HUDEP-2 (cell line): ENCODE measurements at regions not wholly inside any gene's neighbourhood (a gene's known extent, or its start where the extent isn't known, plus 50 kb on each side); places are given as distances from the start of the nearest gene placed in this dataset.
"Not testable (repeated sequence)": the region's sequence is repeated elsewhere in the genome, so short reads cannot be mapped to it uniquely, and the experiment has no call there.

Experiments used
- DNase-seq, 76 experiments: peaks; one replicate each; lab custom pipeline; 2025; ENCODE audit not compliant: unreplicated experiment in 76 of 76; lab: John Stamatoyannopoulos, UW

DNA sequence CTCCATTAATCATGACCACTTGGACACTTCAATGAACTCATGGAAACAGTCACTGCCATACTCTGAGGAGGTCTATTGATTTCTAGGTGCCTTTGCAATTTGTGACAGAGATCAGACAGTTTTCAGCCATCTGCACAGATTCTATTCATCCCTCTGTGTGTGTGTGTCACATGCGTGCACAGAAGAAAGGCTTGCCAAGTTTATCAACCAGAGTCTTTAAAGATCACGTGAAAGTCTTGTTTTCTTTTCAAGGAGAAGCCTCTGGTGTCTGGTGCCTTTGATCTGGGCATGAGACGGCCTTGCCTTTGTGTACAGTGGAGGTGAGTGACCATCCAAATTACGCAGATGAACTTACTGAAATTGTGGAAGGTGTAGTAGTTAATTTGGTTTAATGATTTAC is 164.2 kb downstream of the VAPA start:
- DNase-seq = no peak

- DNase-seq = no peak
These were observed 166.6 kb downstream of the VAPA start for GRCh38 chr18:10080372-10080771.

- no peak for DNase-seq
These were observed 167.7 kb downstream of the VAPA start for GRCh38 chr18:10081492-10081891.

- DNase-seq = no peak
These were observed 171.6 kb downstream of the VAPA start for GRCh38 chr18:10085416-10085815.

DNA sequence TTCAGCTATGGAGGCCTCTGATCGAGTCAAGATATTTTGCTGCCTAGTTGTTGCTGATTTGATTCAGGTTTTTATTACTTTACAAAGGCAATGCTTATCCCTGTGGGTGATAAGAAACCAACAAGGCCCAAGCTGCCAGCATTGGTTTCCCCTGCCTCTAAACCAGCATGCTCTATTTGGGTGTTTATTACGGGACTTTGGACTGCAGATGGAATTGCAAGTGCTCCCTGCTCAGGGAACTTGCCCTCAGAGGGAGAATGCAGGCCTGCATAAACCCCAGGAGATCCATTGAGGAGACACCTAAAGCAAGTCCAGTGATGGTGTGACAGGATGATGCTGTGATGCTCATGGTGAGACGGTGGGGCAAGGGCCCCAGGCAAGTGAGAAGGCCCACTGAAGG is 172.1 kb downstream of the VAPA start:
- DNase-seq = no peak

GRCh38 chr18:10086458-10087210 is 172.8 kb downstream of the VAPA start:
- no peak for DNase-seq

- no peak for DNase-seq
These were observed 174.9 kb downstream of the VAPA start for GRCh38 chr18:10088734-10089133.

GRCh38 chr18:10089881-10090280 is 176.1 kb downstream of the VAPA start:
- DNase-seq = no peak

GRCh38 chr18:10090668-10091067 is 176.9 kb downstream of the VAPA start:
- DNase-seq = no peak

GRCh38 chr18:10093445-10093844 is 179.6 kb downstream of the VAPA start:
- no peak for DNase-seq

DNA sequence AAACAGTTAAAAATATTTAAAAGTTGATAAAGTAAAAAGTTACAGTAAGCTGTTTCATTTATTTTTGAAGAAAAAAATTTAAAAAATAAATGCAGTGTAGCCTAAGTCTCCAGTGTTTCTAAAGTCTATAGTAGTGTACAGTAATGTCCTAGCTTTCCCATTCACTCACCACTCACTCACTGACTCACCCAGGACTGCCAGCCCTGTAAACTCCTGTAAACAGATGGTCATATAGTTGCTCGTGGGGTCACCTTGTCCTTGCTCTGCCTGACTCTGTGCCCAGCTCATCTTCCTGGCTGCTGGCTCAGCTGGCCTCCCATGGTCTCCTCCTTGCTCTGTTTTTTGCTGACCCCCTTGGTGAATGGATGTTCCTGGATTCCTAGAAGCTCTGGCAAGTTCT is 180.3 kb downstream of the VAPA start:
- no peak for DNase-seq

DNA sequence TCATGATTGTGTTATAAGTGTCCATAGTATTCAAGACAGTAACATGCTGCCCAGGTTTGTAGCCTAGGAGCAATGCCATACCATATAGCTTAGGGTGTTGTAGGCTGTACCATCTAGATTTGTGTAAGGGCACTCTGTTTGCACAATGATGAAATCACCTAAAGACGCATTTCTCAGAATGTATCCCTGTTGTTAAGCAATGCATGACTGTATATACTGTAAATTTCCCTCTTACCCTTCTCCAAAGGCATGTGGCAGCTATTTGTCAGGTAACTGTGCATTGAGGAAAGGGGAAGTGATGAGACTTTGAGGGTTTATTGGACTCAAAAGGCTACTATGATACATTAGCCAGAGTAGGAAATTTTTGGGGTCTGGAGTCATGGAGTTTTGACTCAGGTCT is 180.8 kb downstream of the VAPA start:
- no peak for DNase-seq

DNA sequence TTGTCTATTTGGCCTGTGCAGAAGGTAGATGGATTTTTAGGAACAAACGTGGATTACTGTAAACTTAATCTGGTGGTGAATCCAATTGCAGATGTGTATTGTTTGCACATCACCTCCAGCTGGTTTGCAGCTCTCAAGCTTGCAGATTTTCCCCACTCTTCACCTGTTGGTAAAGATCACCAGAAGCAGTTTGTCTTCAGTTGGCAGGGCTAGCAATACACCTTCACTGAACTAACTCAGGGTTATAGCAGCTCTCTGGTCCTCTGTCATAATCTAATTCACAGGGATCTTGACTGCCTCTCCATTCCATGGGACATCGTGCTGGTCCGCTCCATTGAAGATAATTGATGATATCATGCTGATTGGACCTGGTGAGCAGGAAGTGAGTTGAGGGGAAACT is 181.5 kb downstream of the VAPA start:
- no peak for DNase-seq

DNA sequence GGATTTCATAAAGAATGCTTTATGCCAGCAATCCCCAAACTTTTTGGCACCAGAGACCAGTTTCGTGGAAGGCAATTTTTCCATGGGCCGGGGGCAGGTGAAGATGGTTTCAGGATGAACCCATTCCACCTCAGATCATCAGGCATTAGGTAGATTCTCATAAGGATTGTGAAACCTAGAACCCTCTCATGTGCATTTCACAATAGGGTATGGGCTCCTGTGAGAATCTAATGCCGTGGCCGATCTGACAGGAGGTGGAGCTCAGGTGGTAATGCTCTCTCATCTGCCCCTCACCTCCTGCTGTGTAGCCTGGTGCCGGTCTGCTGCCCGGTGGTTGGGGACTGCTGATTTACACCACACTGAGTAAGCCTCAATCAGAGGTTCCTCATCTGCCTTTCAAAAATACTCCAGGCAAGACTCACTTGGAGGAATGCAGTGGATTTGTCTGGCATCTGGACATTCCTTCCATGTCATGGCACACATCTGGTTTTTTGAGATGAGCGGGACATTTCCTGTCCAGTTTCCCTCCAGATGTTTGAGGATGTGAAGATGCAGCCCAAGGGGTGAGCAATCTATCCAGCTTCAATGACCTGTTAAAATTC is 185.8 kb downstream of the VAPA start:
- DNase-seq = no peak

DNA sequence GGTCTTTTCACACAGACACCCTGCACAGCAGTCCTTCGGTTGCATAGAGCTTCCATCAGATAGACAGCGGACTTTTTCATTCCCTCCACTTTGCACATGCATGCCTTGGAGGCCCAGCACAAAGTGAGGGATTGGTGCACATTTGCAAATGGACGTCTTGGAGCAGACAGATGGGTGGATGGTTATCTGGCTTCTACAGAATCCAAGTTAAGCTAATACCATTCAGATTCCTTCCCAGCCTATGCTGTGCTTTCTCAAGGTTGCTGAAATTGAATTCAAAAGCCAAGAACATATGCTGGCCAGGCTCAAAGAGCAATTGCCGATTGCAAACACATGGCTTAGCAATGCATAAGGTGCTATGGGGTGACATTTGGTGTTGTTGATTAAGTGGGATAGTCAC is 186.4 kb downstream of the VAPA start:
- no peak for DNase-seq

GRCh38 chr18:10100941-10101701 is 187.3 kb downstream of the VAPA start:
- DNase-seq = no peak

- DNase-seq = no peak
These were observed 187.9 kb downstream of the VAPA start for GRCh38 chr18:10101729-10102128.

DNA sequence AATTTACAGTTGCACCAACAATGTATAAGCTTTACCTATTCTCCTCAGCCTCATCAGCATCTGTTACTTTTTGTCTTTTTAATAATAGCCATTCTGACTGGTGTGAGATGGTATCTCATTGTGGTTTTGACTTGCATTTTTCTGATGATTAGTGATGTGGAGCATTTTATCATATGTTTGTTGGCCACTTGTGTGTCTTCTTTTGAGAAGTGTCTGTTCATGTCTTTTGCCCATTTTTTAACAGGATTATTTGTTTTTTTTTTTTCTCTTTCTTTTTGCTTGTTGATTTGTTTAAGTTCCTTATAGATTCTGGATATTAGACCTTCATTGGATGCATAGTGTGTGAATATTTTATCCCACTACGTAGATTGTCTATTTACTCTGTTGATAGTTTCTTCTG is 191.3 kb downstream of the VAPA start:
- not testable (repeated sequence) for DNase-seq

DNA sequence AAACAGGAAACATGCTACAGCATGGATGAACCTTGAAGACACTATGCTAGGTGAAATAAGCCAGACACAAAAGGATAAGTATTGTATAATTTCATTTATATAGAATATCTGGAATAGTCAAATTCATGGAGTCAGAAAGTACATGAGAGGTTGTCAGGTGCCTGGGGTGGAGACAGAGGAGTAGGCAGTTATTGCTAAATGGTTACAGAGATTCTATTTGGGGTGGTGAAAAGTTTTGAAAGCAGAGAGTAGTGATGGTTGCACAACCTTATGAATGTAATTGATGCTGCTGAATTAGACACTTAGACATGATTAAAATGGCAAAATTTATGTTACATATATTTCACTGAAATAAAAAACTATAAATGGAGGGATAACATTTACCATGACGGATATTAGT is 197.4 kb downstream of the VAPA start:
- DNase-seq = no peak

DNA sequence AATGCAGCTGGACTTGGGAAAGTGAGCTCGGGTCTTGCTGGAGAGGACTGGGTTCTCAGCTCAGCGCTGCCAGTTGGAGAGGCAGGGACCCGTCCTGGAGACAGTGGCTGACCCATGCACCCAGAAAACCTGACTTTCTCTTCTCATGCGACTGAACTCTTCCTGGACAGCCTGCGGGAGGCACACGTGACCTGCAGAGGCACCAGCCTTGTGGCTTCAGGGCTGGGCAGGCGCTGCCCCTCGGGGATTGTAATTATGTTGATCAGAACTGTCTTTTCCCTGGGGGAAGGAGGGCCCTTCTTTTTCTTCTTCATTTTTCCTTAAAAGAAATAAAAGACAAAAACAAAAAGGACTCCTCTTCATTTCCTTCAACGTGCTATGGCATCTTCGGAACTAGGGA is 198.1 kb downstream of the VAPA start:
- DNase-seq = no peak

DNA sequence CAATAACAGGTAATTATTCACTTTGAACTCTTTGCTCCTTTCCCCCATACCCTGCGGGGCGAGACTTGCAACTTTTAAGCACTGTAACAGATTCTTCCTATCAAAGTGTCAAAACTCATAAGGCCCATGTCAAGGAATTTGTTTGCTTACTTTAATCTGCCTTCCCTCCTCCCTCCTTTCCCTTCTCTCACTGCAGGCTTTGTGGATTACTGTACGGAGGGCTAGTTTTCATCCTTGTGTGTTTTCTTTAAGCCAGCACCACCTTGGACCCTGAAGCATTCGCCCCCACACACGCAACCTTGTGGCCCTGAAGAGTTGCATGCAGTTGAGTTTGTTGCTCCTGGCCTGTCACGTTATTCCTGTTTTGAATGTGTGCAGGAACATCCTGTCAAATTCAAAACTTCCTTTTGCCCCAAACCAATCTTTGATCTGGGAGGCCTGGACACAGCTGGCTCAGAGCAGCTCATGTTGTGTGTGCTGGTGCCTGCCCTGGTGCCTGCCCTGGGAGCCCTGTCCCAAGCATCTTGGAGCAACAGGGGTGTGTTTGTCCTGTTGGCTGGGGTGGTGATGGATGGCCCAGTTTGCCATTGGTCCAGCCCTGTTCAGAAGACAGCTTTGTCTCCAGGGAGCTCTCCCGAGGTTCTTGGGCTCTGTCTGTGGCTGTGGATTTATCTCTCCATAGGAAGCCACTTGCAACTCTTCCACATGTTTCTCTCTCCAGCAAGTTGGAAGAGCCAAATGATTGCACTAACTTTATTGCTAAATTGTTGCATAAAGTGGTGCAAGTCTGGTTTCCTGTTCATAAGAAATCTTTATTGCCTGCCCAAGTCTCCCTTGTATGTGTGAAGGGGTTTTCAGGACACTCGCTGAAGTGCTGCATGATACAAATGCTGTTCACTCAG is 199.6 kb downstream of the VAPA start:
- DNase-seq = no peak
